Loucy (cell line): ENCODE measurements at regions not wholly inside any gene's neighbourhood (a gene's known extent, or its start where the extent isn't known, plus 50 kb on each side); places are given as distances from the start of the nearest gene placed in this dataset.

Experiments
- H2AFZ ChIP-seq: fragments of 200-600 bp; sonication (generic); 2 replicates; pipeline ENCODE4 v1.6.0; 2016; ENCODE audit warnings: antibody characterized with exemption, mild to moderate bottlenecking, low read length, moderate library complexity
- H3F3A ChIP-seq: fragments of 200-600 bp; 2 replicates; pipeline ENCODE4 v1.6.0; 2016; ENCODE audit warnings: antibody characterized with exemption, low read depth, mild to moderate bottlenecking
- H3K27me3 ChIP-seq: fragments of 200-600 bp; sonication (generic); 2 replicates; pipeline ENCODE4 v1.6.1; 2014; ENCODE audit warnings: low read length, mild to moderate bottlenecking; ENCODE audit not compliant: insufficient read depth, poor library complexity, severe bottlenecking
- H3K36me3 ChIP-seq: fragments of 200-600 bp; sonication (generic); 2 replicates; pipeline ENCODE4 v1.6.1; 2016; ENCODE audit warnings: low read length; ENCODE audit not compliant: insufficient read depth
- H3K4me1 ChIP-seq: fragments of 200-600 bp; sonication (generic); 2 replicates; pipeline ENCODE4 v1.5.1; 2014; ENCODE audit warnings: low read length, mild to moderate bottlenecking; ENCODE audit not compliant: insufficient read depth, poor library complexity, severe bottlenecking
- H3K4me2 ChIP-seq: fragments of 200-600 bp; sonication (generic); 2 replicates; pipeline ENCODE4 v1.6.0; 2014; ENCODE audit warnings: antibody characterized with exemption, low read length, low read depth, mild to moderate bottlenecking; ENCODE audit not compliant: poor library complexity, severe bottlenecking
- H3K4me3 ChIP-seq: fragments of 200-600 bp; sonication (generic); 2 replicates; pipeline ENCODE4 v1.5.1; 2014; ENCODE audit warnings: low read length, mild to moderate bottlenecking, mixed read lengths; ENCODE audit not compliant: poor library complexity, severe bottlenecking
- H3K79me2 ChIP-seq: fragments of 200-600 bp; sonication (generic); 2 replicates; pipeline ENCODE4 v1.6.1; 2014; ENCODE audit warnings: low read length; ENCODE audit not compliant: insufficient read depth
- H3K9ac ChIP-seq: fragments of 200-600 bp; sonication (generic); 2 replicates; pipeline ENCODE4 v1.6.0; 2014; ENCODE audit warnings: mild to moderate bottlenecking, low read depth, low read length, moderate library complexity; ENCODE audit not compliant: poor library complexity, severe bottlenecking
- H3K9me2 ChIP-seq: fragments of 200-600 bp; sonication (generic); replicated peaks from 2 replicates; pipeline ENCODE4 v1.6.1; 2016; ENCODE audit warnings: low read depth, low read length, mixed read lengths
- H3K9me3 ChIP-seq: fragments of 200-600 bp; sonication (generic); 2 replicates; pipeline ENCODE4 v1.6.1; 2014; ENCODE audit warnings: mild to moderate bottlenecking, antibody characterized with exemption, low read length, low read depth; ENCODE audit not compliant: insufficient read depth
- H4K20me1 ChIP-seq: fragments of 200-600 bp; sonication (generic); 2 replicates; pipeline ENCODE4 v1.6.0; 2014; ENCODE audit warnings: antibody characterized with exemption, low read length, mild to moderate bottlenecking; ENCODE audit not compliant: insufficient read depth, poor library complexity, severe bottlenecking
- CTCF ChIP-seq: fragments of 200-600 bp; sonication (generic); conservative IDR thresholded peaks from 2 replicates; pipeline ENCODE4 v1.5.1; 2014; ENCODE audit warnings: mild to moderate bottlenecking, antibody characterized with exemption, low read length
- EZH2phosphoT487 ChIP-seq: fragments of 200-600 bp; IDR thresholded peaks from 2 replicates; pipeline ENCODE4 v1.6.1; 2018; ENCODE audit warnings: antibody characterized with exemption, mild to moderate bottlenecking, moderate library complexity, borderline replicate concordance

- no peak overlapping the region for H3K4me3 ChIP-seq
These were observed 200.2 kb downstream of the CLCN4 start for GRCh38 chrX:10356979-10357378.

GRCh38 chrX:10358958-10359357, 202.2 kb downstream of the CLCN4 start:
- Histone ChIP-seq H3K9me3 (no peaks in the 10 kb centered on the region), H3K4me2 (no peak overlapping the region), H3K4me3 (no peak overlapping the region), H3K9me2 (no peaks in the 10 kb centered on the region), H2AFZ (no peak overlapping the region), H3F3A (no peaks in the 10 kb centered on the region), H3K4me1 (no peaks in the 10 kb centered on the region), H3K27me3 (no peaks in the 10 kb centered on the region), H3K79me2 (no peaks in the 10 kb centered on the region), H4K20me1 (no peaks in the 10 kb centered on the region), H3K36me3 (no peaks in the 10 kb centered on the region), H3K9ac (no peak overlapping the region)
- TF ChIP-seq EZH2phosphoT487 (no peak), CTCF (no peak)

More at GRCh38 chrX:10356979-10357378, 200.2 kb downstream of the CLCN4 start:
- no peaks in the 10 kb centered on the region for H3K4me1 ChIP-seq
- no peak overlapping the region for H2AFZ ChIP-seq
- H3K9me3 ChIP-seq = no peaks in the 10 kb centered on the region
- no peak overlapping the region for H3K9ac ChIP-seq
- H3K9me2 ChIP-seq = no peaks in the 10 kb centered on the region
- no peak for TF ChIP-seq CTCF
- no peak for TF ChIP-seq EZH2phosphoT487
- H3K79me2 ChIP-seq = no peaks in the 10 kb centered on the region
- H3F3A ChIP-seq = no peaks in the 10 kb centered on the region
- no peak overlapping the region for H3K4me2 ChIP-seq
- H4K20me1 ChIP-seq = no peaks in the 10 kb centered on the region
- H3K27me3 ChIP-seq = no peaks in the 10 kb centered on the region
- no peaks in the 10 kb centered on the region for H3K36me3 ChIP-seq

GRCh38 chrX:10360116-10360515, 203.3 kb downstream of the CLCN4 start:
- Histone ChIP-seq H3K9me3 (no peaks in the 10 kb centered on the region), H3K4me3 (no peak overlapping the region), H2AFZ (no peak overlapping the region), H3F3A (no peaks in the 10 kb centered on the region), H3K9ac (no peak overlapping the region), H3K79me2 (no peaks in the 10 kb centered on the region), H3K9me2 (no peaks in the 10 kb centered on the region), H4K20me1 (no peaks in the 10 kb centered on the region), H3K27me3 (no peaks in the 10 kb centered on the region), H3K4me2 (no peak overlapping the region), H3K36me3 (no peaks in the 10 kb centered on the region), H3K4me1 (no peaks in the 10 kb centered on the region)
- TF ChIP-seq CTCF (no peak), EZH2phosphoT487 (no peak)
